Right lobe of liver (tissue), 4 donors: ENCODE measurements at regions not wholly inside any gene's neighbourhood (a gene's known extent, or its start where the extent isn't known, plus 50 kb on each side); places are given as distances from the start of the nearest gene placed in this dataset.

Experiments
- CTCF ChIP-seq, 4 donors: fragments of 200-600 bp in 3 of 4; fragments of 450-650 bp in 1 of 4; IDR thresholded peaks; one replicate each; pipeline versions ENCODE4 v1.5.1 to v1.8.0; 2016 to 2022; ENCODE audit warnings: antibody characterized with exemption in 4 of 4, mild to moderate bottlenecking in 2 of 4
- POLR2A ChIP-seq: fragments of 450-650 bp; IDR thresholded peaks from one replicate; pipeline ENCODE4 v1.6.1; 2017; ENCODE audit warnings: antibody characterized with exemption, mild to moderate bottlenecking
- donor health status: DM: no; HTN: no; CAD: no.
- donor health status: DM: no; HTN: no; CAD: no.
- donor health status: DM: no; HTN: yes; CAD: no.

- no peak for TF ChIP-seq CTCF (IDR thresholded peaks at IDR 0.05)
- TF ChIP-seq POLR2A: no peak
Observed at GRCh38 chr17:77376795-77377709, 236.3 kb downstream of the SEC14L1 start.
